A549 (cell line): ENCODE measurements at regions not wholly inside any gene's neighbourhood (a gene's known extent, or its start where the extent isn't known, plus 50 kb on each side); places are given as distances from the start of the nearest gene placed in this dataset.

ENCODE experiments used
- CHD4 ChIP-seq: fragments of 200-600 bp; sonication (generic); IDR thresholded peaks from 2 replicates; pipeline ENCODE4 v1.6.1; 2016; ENCODE audit warnings: antibody characterized with exemption, mild to moderate bottlenecking, borderline replicate concordance
- CTCF ChIP-seq: fragments of >200 bp; sonication (Bioruptor Twin); formaldehyde crosslinking; IDR thresholded peaks from 3 replicates; pipeline ENCODE4 v1.5.1; 2016
- EP300 ChIP-seq, 2 experiments: fragments of >200 bp; sonication (Bioruptor Twin); formaldehyde crosslinking; IDR thresholded peaks; 2 replicates in 1 of 2; 3 replicates in 1 of 2; pipeline ENCODE4 v1.6.1; 2016 to 2017
- MAFK ChIP-seq: fragments of 450-650 bp; IDR thresholded peaks from 2 replicates; pipeline ENCODE4 v1.6.1; 2014; ENCODE audit not compliant: partially characterized antibody
- MYC ChIP-seq: IDR thresholded peaks from 2 replicates; pipeline ENCODE4 v1.6.1; 2012; ENCODE audit warnings: mild to moderate bottlenecking, inconsistent platforms, low read length, improper control_type of control experiment, borderline replicate concordance
- PHF8 ChIP-seq: fragments of 200-600 bp; sonication (generic); IDR thresholded peaks from 2 replicates; pipeline ENCODE4 v1.6.1; 2016; ENCODE audit warnings: low read depth, mild to moderate bottlenecking, antibody characterized with exemption, moderate library complexity, borderline replicate concordance
- POLR2A ChIP-seq: IDR thresholded peaks from 2 replicates; pipeline ENCODE4 v1.6.1; 2012; ENCODE audit warnings: mild to moderate bottlenecking, low read length
- REST ChIP-seq: fragments of 200-600 bp; sonication (generic); IDR thresholded peaks from 2 replicates; pipeline ENCODE4 v1.6.1; 2016; ENCODE audit warnings: antibody characterized with exemption, mild to moderate bottlenecking, moderate library complexity
- RFX5 ChIP-seq: fragments of 450-650 bp; IDR thresholded peaks from 2 replicates; pipeline ENCODE4 v1.7.1; 2014; ENCODE audit warnings: antibody characterized with exemption, mild to moderate bottlenecking, moderate library complexity
- RNF2 ChIP-seq: fragments of 200-600 bp; sonication (generic); IDR thresholded peaks from 2 replicates; pipeline ENCODE4 v1.6.1; 2016; ENCODE audit warnings: low read depth, mild to moderate bottlenecking, antibody characterized with exemption, moderate library complexity, borderline replicate concordance
- USF2 ChIP-seq: fragments of 450-650 bp; IDR thresholded peaks from 2 replicates; pipeline ENCODE4 v1.6.1; 2014; ENCODE audit warnings: antibody characterized with exemption
- ZFP36 ChIP-seq: fragments of 450-650 bp; IDR thresholded peaks from 2 replicates; pipeline ENCODE4 v1.6.1; 2014; ENCODE audit warnings: borderline replicate concordance; ENCODE audit not compliant: partially characterized antibody
- ZNF302 ChIP-seq: fragments of 250-450 bp; sonication (Bioruptor Pico); IDR thresholded peaks from 2 replicates; pipeline ENCODE4 v1.9.0; 2021; ENCODE audit warnings: inconsistent platforms, mild to moderate bottlenecking, moderate library complexity

GRCh38 chr2:150608341-150608740 lies 120.9 kb upstream of the RND3 start:
- TF ChIP-seq MYC (no peak), POLR2A (no peak), USF2 (no peak), CHD4 (no peak), RNF2 (no peak), CTCF (no peak), ZFP36 (no peak), RFX5 (no peak), MAFK (no peak), EP300 (IDR thresholded peaks at IDR 0.05) (no peak), ZNF302 (CRISPR knock-in tag) (no peak), PHF8 (no peak), REST (no peak)
